IMR-90 (cell line): ENCODE measurements at regions not wholly inside any gene's neighbourhood (a gene's known extent, or its start where the extent isn't known, plus 50 kb on each side); places are given as distances from the start of the nearest gene placed in this dataset.

Source experiments
- CEBPB ChIP-seq: IDR thresholded peaks from 2 replicates; pipeline ENCODE4 v1.6.1; 2012; ENCODE audit warnings: low read depth, low read length, improper control_type of control experiment
- CTCF ChIP-seq: conservative IDR thresholded peaks from 2 replicates; pipeline ENCODE4 v1.5.1; 2012; ENCODE audit warnings: mild to moderate bottlenecking, low read depth, low read length, improper control_type of control experiment
- FOS ChIP-seq: fragments of 150-350 bp; IDR thresholded peaks from 2 replicates; pipeline ENCODE4 v1.6.1; 2016; ENCODE audit warnings: low read depth, low read length
- MAZ ChIP-seq: IDR thresholded peaks from 2 replicates; pipeline ENCODE4 v1.6.1; 2012; ENCODE audit warnings: low read depth, mild to moderate bottlenecking, low read length, improper control_type of control experiment, moderate library complexity, borderline replicate concordance
- NFE2L2 ChIP-seq: fragments of 150-350 bp; IDR thresholded peaks from 2 replicates; pipeline ENCODE4 v1.6.1; 2016; ENCODE audit warnings: low read depth, mild to moderate bottlenecking, low read length
- POLR2A ChIP-seq: IDR thresholded peaks from 2 replicates; pipeline ENCODE4 v1.6.1; 2012; ENCODE audit warnings: mild to moderate bottlenecking, low read depth, low read length
- SMC3 ChIP-seq: fragments of 150-350 bp; IDR thresholded peaks from 2 replicates; pipeline ENCODE4 v1.6.1; 2016; ENCODE audit warnings: low read depth, mild to moderate bottlenecking, antibody characterized with exemption, low read length, moderate library complexity
- USF2 ChIP-seq: fragments of 150-350 bp; IDR thresholded peaks from 2 replicates; pipeline ENCODE4 v1.6.1; 2017; ENCODE audit warnings: mild to moderate bottlenecking, antibody characterized with exemption, low read length, low read depth

- TF ChIP-seq POLR2A (no peak), NFE2L2 (no peak), MAZ (no peak), CTCF (no peak), USF2 (no peak), SMC3 (no peak), CEBPB (no peak), FOS (no peak)
Observed at GRCh38 chr18:14031053-14031452, 101.2 kb downstream of the ZNF519 start.
